B cell (primary cell): ENCODE measurements at regions not wholly inside any gene's neighbourhood (a gene's known extent, or its start where the extent isn't known, plus 50 kb on each side); places are given as distances from the start of the nearest gene placed in this dataset.

Experiments used
- EZH2 ChIP-seq: IDR thresholded peaks from 2 replicates; pipeline ENCODE4 v1.6.1; 2012; ENCODE audit warnings: borderline replicate concordance, low read depth, mild to moderate bottlenecking, moderate library complexity, low read length; ENCODE audit not compliant: insufficient read depth, poor library complexity, severe bottlenecking
- TF ChIP-seq, protein P1 (sequence below): fragments of 200-600 bp; IDR thresholded peaks from one replicate; pipeline ENCODE4 v1.8.0; 2022; ENCODE audit warnings: antibody characterized with exemption, mild to moderate bottlenecking

DNA sequence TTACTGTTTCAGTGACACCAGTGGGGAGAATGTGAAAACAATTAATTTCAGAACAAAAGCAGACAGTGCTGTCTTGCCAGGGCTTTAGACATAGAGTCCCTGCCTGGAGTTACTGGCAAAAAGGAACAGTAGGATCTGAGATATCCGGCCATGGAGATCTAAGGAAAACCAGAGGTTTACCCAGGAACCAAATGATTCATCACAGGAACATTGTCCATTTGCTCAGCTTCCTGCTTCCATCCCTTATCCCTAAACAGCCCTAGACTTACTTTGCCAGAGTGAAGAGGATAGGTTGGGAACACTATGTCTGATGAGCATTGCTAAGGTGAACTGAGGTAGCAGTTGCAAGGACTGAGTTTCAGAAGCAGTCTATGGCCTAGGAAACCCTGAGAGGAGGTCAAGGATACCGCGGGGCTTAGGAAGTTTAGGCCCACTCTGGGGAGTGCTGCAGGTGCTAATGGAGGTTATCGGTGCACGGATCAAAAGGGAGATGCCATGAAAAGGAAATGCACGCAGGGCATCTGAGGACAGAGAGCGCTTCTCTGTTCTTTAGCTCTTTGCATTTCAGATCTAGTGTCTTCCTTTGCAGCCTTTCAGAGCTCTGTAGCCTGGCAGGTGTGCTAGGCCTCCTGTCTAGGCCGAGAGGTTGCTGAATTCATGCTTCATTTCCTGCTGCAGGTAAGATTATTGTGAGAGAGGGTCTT is 223.9 kb downstream of the CDCA7 start:
- TF ChIP-seq, protein P1, sequence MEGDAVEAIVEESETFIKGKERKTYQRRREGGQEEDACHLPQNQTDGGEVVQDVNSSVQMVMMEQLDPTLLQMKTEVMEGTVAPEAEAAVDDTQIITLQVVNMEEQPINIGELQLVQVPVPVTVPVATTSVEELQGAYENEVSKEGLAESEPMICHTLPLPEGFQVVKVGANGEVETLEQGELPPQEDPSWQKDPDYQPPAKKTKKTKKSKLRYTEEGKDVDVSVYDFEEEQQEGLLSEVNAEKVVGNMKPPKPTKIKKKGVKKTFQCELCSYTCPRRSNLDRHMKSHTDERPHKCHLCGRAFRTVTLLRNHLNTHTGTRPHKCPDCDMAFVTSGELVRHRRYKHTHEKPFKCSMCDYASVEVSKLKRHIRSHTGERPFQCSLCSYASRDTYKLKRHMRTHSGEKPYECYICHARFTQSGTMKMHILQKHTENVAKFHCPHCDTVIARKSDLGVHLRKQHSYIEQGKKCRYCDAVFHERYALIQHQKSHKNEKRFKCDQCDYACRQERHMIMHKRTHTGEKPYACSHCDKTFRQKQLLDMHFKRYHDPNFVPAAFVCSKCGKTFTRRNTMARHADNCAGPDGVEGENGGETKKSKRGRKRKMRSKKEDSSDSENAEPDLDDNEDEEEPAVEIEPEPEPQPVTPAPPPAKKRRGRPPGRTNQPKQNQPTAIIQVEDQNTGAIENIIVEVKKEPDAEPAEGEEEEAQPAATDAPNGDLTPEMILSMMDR, result no peak
- TF ChIP-seq EZH2, result no peak
